HUDEP-2 (cell line): ENCODE measurements at regions not wholly inside any gene's neighbourhood (a gene's known extent, or its start where the extent isn't known, plus 50 kb on each side); places are given as distances from the start of the nearest gene placed in this dataset.
"Not testable (repeated sequence)": the region's sequence is repeated elsewhere in the genome, so short reads cannot be mapped to it uniquely, and the experiment has no call there.

Experiments used
- DNase-seq, 76 experiments: peaks; one replicate each; lab custom pipeline; 2025; ENCODE audit not compliant: unreplicated experiment in 76 of 76; lab: John Stamatoyannopoulos, UW

DNA sequence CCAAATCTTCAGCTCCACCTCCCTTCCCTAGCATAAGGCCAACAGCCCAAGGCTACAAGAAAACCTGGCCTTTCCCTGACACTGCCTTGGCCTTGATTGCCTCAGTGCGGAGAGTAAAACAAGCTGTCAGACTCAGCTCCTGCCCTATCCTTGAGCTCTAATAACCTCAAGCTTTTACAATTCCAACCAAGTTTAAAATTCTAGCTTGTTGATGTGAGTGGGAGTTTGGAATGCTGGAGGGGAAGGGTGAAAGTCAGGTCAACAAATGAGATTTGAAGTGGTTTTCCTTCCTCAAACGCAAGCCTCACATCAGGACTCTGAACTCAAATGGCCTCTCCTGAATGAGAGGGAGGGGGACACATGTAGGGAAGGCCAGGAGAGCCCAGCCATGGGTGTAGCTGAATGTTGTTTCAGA lies 197.0 kb upstream of the VLDLR start:
- DNase-seq, result no peak

DNA sequence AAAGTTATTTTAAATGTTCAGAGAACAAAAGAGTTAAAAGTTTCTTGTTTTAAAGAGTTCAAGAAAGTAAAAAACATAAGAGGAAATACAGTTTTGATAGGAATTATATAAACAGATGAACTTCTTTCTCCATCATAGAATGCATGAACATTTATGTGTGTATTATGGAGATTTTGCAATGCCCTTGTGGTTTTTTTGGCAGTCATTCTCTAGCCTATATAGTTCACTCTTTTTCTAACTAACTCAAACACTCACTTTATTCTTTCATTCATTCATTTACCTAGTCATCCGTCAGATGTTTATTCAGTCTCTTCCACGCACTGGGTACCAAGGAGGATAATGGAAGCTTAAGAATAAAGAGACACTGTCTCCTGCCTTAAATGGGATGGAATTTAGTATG lies 195.9 kb upstream of the VLDLR start:
- DNase-seq, result no peak

DNA sequence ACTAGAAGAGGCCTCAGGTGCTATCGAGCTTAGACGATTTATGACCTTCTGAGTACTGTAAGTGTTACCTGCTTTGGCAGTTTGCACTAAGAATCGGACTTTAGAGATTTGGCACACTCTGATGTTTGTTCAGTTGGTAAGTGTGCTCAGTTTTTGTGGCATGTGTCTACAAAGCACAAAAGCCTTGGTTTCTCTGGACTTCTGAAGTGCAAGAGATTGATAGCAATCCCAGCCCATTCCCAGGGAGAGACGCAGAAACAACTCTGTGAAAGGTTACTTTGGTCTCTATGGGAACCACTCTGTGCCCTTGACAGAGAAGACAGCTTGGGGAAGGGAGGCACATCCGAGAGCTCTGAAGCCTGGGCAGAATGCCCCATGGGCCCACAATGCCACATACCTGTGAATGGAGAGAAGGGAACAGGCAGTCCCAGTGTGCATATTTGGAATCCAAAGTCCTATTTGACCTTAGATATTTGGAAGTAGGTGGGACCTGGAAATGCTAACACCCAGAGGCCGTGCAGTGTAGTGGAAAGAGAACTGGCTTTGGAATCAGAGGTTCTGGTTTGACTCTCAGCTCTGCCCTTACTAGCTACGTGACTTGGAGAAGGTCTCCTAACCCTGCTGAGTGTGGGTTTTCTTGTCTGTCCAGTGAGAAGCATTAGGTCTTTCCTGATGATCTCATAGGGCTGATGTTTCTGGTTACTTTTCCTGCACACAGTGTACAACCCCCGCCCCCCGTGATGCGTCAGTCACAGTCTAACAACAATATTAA lies 194.3 kb upstream of the VLDLR start:
- DNase-seq, result no peak

DNA sequence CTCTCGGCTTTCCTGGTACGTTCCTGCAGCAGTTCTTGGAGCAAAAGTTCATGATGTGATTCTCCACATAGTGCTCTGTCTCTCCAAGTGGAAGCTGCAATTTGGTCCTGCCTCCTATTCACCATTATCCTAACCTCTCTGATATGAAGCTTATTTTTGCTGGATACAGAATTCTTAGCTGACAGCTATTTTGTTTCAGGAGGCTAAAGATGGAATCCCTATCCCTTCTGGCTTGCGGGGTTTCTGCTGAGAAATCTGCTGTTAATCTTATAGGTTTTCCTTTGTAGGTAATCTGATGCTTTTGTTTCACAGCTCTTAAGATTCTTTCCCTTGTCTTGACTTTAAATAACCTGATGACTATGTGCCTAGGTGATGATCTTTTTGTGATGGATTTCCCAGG lies 181.6 kb upstream of the VLDLR start:
- DNase-seq, result no peak

DNA sequence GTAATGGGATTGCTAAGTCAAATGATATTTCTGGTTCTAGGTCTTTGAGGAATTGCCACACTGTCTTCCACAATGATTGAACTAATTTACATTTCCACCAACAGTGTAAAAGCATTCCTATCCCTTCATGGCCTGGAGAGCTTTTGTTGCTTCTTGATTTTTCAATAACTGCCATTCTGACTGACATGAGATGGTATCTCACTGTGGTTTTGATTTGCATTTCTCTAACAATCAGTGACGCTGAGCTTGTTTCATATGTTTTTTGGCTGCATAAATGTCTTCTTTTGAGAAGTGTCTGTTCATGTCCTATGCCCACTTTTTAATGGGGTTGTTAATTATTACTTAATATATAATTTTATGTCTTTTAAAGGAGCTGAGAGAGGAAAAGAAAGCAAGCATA lies 177.7 kb upstream of the VLDLR start:
- DNase-seq, result not testable (repeated sequence)

DNA sequence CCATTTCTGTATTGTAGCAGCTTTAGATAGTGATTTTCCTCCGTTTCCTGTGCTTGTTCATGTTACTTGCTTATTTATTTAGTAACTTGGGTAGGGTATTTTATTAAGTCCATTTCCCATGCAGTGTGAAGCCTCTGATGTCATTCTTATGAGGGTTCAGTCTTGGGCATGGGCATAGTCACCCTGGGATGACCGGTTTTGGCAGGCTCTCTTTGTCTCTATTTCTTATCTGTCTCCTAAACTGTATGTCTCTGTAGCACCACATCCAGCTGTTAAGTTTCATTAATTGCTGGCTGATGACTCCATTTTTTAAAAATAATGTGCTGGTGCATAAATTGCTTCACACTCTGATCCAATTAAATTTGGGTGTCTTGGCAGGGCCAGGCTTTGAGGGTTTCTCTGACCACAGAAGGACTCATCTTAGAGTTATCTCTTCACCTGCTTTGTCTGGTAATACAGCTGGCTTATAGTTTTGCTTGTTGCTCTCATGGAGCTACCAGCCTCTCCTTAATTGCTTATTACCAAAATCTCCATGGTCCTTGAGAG lies 173.3 kb upstream of the VLDLR start:
- DNase-seq, result no peak

DNA sequence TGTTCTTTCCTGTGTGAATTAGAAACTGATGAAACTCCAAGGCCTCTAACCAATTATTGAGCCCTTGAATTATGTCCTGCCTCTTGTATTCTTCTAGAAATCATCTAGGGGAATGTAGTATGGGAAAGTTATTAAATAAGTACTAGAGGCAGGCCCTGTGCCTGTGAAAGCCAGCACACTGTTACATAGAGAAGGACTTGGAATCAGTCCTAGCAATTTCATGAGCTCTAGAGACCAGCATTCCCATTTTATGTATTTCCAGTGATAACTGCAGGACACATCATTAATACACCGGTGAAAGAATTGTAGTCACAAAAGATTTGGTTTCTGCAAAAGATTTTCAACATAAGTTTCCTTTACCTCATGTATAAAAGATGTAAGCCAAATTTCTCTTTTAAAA lies 168.5 kb upstream of the VLDLR start:
- no peak for DNase-seq

DNA sequence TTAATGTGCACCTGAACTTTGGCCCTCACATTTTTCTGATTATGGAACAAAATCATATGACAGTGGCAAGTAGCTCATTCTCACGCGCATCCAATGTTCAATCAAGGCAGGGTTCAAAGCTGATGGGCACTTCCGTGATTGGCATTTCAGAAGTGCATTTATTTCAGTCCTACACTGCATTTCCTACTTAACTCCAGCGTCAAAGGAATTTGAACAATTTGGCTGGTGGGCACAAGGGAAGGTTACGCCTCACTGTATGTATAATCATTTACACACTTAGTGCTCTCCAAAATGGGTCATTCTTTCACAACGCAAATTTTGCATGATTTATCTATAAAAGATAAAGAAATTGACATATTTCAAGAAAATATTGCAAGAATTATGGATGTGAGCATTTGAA lies 167.9 kb upstream of the VLDLR start:
- DNase-seq, result no peak

DNA sequence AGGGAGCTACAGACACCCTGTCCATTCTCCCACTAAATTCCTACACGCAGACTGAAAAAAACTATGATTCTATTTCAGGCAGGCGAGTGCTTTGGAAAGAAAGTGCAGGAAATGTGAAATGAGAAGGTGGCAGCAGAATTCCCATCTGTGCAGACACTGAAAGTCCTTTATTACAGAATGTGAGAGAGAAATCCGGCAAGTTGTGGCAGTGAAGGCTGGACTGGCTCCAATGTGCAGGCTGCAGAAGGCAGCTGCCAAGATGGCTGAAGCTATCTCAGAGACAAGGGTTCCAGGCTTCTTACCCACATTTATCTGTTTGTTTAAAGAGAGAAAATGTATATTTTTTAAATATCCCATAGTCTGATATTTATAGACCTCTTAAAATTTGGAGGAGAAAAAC lies 161.8 kb upstream of the VLDLR start:
- DNase-seq, result no peak

DNA sequence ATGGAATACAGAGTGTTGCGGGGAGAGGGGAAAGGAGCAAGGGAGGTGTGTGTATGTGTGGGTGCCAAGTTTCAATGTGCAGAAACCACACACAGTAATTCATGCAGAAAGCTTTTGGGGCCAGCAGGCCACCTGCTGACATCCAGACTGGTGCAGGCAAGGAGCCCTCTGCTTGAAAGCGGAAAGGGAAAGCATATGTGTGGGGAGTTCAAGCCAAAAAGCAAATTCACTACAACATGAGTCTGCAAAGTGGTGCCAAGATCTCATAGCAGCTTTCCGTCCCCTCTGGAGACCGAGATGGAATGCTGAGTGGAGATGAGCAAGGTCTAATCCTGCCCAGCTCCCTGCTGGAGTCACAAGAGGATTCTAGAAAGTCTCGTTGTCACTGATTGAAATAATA lies 159.7 kb upstream of the VLDLR start:
- no peak for DNase-seq

DNA sequence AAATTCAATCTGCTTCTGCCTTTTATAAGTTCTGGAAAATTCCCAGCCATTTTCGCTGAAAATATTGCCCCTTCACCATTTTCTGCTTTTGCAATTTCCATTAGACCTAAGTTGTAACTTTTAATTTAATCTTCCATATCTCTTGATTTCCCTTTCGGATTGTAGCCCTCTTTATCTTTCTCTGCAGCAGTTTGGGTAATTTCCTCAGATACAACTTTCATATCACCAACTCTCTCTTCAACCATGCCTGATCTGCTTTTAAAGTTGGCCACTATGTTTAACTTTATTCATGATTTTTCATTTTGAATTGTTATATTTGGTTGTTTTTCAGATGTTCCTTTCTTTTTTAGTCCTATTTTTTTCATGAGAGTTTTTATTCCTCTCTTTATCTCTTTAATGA lies 157.0 kb upstream of the VLDLR start:
- DNase-seq, result no peak

DNA sequence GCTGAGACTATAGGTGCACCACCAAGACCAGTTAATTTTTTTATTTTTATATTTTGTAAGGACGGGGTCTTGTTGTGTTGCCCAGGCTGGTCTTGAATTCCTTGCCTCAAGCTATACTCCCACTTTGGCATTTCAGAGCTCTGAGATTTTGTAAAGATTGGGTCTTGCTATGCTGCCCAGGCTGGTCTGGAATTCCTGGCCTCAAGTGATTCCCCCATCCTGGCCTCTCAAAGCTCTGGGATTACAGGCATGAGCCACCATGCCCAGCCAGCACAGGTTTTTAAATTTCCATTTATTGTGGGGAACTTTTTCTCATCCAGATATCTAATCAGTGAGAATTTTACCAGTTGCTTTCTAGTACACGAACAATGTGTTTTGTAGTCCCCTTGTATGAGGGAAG lies 156.1 kb upstream of the VLDLR start:
- no peak for DNase-seq

DNA sequence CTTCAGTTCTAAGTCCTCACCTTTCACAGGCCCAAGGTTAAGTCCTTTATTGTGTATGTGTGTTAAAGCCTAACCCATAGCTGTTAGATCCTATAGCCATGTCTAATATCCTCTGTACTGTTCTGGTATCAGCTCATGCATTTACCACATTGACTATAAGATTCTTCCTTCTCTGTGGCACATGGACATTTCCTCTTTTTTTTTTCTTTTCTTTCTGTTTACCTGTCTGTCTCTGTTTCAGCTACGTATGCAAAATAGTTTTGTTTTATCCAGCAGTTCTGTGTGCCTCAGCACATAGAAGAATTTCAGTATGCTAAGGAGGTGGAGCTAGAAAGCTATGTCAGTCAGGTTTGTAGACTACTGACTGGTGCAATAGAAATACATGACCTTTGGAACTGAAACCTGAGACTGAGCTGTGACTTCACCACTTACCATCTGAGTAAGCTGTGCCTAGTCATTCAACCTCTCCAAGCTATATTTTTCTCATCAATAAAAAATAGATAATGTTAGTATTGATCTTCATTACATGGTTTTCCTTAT lies 155.6 kb upstream of the VLDLR start:
- no peak for DNase-seq

DNA sequence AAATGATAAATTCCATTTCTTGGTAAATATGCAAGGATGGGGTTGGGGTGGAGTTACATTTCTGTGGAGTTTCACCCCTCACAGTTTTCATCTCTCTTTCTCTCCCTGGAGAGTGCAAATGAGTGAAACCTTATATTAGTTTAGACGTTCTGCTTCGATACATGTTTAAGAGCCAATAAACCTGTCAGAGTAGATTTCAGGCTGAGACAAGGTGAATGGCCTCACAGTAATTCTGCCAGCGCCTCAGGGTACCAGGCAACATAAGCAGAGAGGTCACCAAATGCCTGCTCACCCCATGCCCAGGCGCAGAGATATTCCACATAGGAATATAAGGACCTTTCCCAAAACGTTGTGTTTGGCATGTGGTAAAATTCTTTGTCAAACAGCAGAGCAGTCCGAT lies 154.9 kb upstream of the VLDLR start:
- no peak for DNase-seq

DNA sequence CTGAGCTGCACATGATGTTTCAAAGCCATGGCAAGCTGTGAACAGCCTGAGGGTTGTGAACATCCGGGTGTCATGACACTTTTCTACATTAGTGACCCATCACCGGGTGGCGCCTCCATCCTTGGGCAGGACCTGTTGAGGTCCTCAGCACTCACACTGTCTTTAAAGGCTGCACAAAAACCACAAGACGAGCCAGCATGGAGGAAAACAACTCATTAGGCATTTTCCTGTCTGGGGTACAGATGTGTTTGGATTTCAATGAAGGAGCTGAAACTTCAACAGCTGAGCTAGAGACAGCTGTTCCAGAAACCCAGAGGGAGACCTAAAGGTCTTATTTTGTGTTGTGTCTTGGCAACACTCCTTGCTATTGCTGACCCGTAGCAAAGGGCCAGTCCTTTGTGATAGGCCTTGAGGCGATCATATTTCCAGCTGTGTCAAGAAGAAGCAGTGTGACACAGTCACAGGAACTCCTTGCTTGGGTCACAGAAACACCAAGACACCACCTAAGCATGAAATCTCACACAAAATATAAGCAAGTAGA lies 151.8 kb upstream of the VLDLR start:
- DNase-seq, result peak in 31 of 76 experiments; percentile 0 to 32 (median 11)

DNA sequence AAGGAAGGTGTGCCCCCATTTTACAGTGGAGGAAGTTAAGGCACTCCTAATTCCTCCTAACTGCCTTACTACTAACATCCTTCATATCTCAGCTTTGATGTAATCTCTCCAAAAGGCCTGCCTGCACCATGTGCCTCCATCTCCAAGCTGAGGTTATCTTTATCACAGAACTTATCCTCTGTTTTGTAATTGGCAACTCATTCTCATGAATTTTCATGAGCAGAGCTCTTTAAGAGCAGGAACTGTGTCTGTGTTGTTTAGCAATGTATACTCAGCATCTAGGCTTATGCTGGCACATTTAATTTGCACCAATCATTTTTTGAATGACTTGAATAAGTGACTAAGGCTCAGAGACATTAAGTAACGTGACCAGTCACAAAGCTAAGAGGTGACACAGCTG lies 147.9 kb upstream of the VLDLR start:
- DNase-seq, result no peak

DNA sequence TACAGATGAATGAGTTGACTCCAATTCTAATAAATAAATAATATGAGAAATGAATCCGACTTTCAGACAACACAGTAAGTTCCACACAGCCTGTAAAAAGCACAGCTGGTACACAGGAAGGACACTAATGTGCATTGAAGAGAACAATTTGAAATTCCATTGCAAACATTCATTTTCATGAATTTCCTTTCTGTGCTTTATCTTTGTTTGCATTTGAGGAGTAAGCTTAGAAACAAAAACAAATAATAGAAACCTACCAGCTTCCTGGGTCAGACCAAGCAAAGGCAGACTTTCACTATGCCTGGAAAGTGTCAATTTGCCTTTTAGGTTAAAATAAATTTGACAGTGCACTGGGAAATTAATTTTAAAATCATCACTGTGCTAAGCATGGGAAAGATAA lies 143.8 kb upstream of the VLDLR start:
- no peak for DNase-seq

DNA sequence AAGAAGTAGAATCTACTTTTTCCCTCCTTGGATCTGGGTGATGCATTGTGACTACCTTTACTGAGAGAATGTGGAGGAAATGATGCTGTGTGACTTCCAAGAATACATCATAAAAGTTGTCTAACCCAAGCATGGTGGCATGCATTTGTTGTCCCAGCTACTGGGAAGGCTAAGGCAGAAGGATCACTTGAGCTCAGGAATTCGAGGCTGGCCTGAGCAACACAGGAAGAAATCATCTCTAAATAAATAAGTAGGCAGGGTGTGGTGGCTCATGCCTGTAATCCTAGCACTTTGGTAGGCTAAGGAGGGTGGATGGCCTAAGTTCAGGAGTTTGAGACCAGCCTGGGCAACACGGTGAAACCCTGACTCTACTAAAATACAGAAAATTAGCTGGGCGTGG lies 143.2 kb upstream of the VLDLR start:
- DNase-seq, result no peak

DNA sequence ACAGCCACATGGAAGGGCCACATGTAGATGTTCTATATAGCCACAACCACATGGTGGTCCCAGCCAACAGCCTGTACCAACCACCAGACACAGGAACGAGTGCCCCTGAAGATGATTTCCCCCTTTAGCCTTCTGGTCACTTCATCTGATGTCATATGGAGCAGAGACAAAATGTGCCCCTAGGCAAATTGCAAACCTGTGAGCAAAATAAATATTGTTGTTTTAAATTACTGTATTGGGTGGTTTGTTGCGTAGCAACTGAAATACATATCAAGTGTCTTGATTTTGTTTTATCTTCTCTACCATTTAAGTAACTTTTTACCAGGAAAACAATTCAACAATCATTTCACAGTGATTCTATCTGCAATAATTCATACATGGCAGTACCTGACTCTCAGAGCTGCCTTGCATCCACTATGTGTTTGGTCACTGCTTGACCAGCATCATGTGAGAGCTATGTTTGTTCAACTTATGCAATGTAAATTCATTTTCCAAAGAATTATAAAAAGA lies 142.5 kb upstream of the VLDLR start:
- DNase-seq, result no peak

DNA sequence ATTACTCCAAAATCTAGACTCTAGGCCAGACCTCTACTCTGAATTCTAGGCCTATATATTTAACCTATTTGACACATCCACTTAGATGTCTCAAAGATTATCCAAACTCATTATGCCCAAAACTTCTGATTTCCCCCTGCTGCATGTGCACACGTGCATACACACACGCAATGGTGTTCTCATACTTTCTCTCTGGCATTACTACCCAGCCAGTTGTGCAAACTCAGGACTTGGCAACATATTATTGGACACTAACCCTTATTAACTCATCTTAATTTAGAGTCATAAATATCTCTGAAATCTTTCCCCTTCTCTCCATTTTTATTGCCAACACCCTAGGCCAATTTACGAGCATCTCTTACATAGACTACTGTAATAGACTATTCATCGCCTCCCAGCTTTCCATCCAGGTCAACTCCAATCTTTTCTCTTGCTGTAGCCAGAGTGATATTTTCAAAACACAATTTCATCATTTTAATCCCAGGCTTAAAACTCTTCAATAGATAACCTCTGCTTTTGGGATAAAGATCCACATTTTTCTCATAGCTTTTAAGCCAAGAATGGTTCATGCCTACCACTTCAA lies 141.2 kb upstream of the VLDLR start:
- no peak for DNase-seq

DNA sequence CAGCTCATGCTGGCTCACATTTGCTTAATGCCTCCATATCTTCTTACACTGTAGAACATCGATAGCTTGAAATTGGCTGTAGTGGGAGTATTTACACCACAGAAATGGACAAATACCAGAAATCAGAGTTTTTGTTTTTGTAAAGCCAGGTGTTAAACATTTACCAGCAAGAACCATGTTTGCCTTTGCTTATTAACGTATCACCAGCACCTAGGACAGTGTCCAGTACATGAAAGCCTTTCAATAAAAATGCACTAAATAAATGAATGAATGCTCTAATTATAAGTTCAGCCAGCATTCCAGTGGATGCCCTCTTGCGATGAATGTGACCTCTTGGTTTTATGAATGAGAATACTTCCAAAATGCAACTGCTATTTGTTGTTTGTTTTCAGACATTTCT lies 140.4 kb upstream of the VLDLR start:
- no peak for DNase-seq

DNA sequence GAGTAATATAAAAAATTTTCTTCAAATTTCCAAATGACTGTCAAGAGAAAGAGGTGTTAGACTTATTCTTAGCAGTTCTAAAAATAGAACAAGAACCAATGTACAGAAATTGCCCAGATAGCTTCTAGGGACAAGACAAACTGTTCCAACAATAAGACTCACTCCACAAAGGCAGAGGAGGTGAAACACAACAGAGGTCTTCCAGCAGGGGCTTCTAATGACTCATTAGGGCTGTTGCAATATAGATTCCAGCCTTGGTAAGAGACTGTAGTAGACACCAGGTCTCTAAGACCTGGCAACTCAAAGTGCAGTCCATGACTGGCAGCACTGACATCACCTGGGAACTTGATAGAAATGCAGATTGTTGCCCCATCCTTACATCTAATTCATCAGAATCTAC lies 134.6 kb upstream of the VLDLR start:
- DNase-seq, result no peak
